GM12878 (cell line): ENCODE measurements at regions not wholly inside any gene's neighbourhood (a gene's known extent, or its start where the extent isn't known, plus 50 kb on each side); places are given as distances from the start of the nearest gene placed in this dataset.

Source experiments
- ATAC-seq: fragments of 200-7000 bp; cut with Tn5 transposase; 3 replicates; pipeline ENCODE4 v1.9.1; 2020; ENCODE audit warnings: mild to moderate bottlenecking, moderate library complexity
- BruUV-seq: library from RNA; stranded (reverse); fragments of 400-500 nt; replicated peaks from 2 replicates; lab custom pipeline; 2021; lab: Mats Ljungman, UMichigan
- CTCF ChIA-PET: fragments of 300-600 bp; sonication (Branson Sonifier 250); formaldehyde crosslinking; extraction: SDS; loops from one replicate; lab custom pipeline; 2021; ENCODE audit warnings: inconsistent platforms; lab: Yijun Ruan, JAX
- POLR2A ChIA-PET: fragments of 350-600 bp; formaldehyde crosslinking; extraction: SDS; loops from one replicate; lab custom pipeline; 2021; ENCODE audit warnings: inconsistent platforms; lab: Charles Lee
- RAD21 ChIA-PET: fragments of 300-600 bp; sonication (Branson Sonifier 250); formaldehyde crosslinking; loops from one replicate; lab custom pipeline; 2023; ENCODE audit warnings: antibody characterized with exemption; ENCODE audit not compliant: unreplicated experiment; lab: Charles Lee
- SMC1A ChIA-PET: fragments of 300-600 bp; sonication (Branson Sonifier 250); formaldehyde crosslinking; loops from one replicate; lab custom pipeline; 2023; ENCODE audit not compliant: unreplicated experiment, uncharacterized antibody; lab: Charles Lee
- DNase-seq: peaks from one replicate; pipeline ENCODE4 v3.0.0-alpha.2; 2011; ENCODE audit warnings: low read depth, low spot score
- FAIRE-seq: peaks from 3 replicates; lab custom pipeline; 2011; peaks lifted over from hg19 to GRCh38; lab: Jason Lieb, UNC
- H2AFZ ChIP-seq: 2 replicates; pipeline ENCODE4 v1.6.0; 2011; ENCODE audit warnings: low read depth, low read length, control low read depth; ENCODE audit not compliant: control insufficient read depth
- H3K27ac ChIP-seq: 2 replicates; pipeline ENCODE4 v1.5.1; 2011; ENCODE audit warnings: control low read depth; ENCODE audit not compliant: control insufficient read depth, insufficient read depth
- H3K27me3 ChIP-seq, 2 experiments: replicated peaks in 1 of 2; 2 replicates each; pipeline versions ENCODE4 v1.6.0 to v1.6.1; 2011; ENCODE audit warnings: low read length in 1 of 2; ENCODE audit not compliant: control insufficient read depth in 2 of 2, insufficient read depth in 2 of 2
- H3K36me3 ChIP-seq, 2 experiments: 2 replicates each; pipeline ENCODE4 v1.5.1; 2011; ENCODE audit warnings: low read length in 1 of 2; ENCODE audit not compliant: control insufficient read depth in 2 of 2, insufficient read depth in 2 of 2
- H3K4me1 ChIP-seq: 2 replicates; pipeline ENCODE4 v1.6.1; 2011; ENCODE audit warnings: mild to moderate bottlenecking, low read length, moderate library complexity, mixed read lengths; ENCODE audit not compliant: control insufficient read depth, insufficient read depth
- H3K4me2 ChIP-seq: 2 replicates; pipeline ENCODE4 v1.6.0; 2011; ENCODE audit warnings: control low read depth; ENCODE audit not compliant: control insufficient read depth, insufficient read depth
- H3K4me3 ChIP-seq: fragments of 200-600 bp; sonication (generic); 2 replicates; pipeline ENCODE4 v1.5.1; 2016
- H3K79me2 ChIP-seq: 2 replicates; pipeline ENCODE4 v1.6.0; 2011; ENCODE audit warnings: low read length; ENCODE audit not compliant: control insufficient read depth, insufficient read depth
- H3K9ac ChIP-seq: 2 replicates; pipeline ENCODE4 v1.8.0; 2011; ENCODE audit warnings: low read length, control low read depth, mixed read lengths; ENCODE audit not compliant: control insufficient read depth, insufficient read depth
- H3K9me3 ChIP-seq: replicated peaks from 3 replicates; pipeline ENCODE4 v1.5.1; 2011; ENCODE audit warnings: mild to moderate bottlenecking, low read length; ENCODE audit not compliant: control insufficient read depth, insufficient read depth
- H4K20me1 ChIP-seq: 2 replicates; pipeline ENCODE4 v1.6.0; 2011; ENCODE audit not compliant: control insufficient read depth, insufficient read depth
- BHLHE40 ChIP-seq, 2 experiments: fragments of 450-650 bp in 1 of 2; IDR thresholded peaks; 2 replicates each; pipeline ENCODE4 v1.6.1; 2011 to 2017; ENCODE audit warnings: low read depth in 2 of 2, borderline replicate concordance in 1 of 2, improper control_type of control experiment in 1 of 2, low read length in 1 of 2, mild to moderate bottlenecking in 1 of 2
- CBFB ChIP-seq: IDR thresholded peaks from 2 replicates; pipeline ENCODE4 v1.6.1; 2016; ENCODE audit warnings: antibody characterized with exemption, low read depth
- CREB1 ChIP-seq: IDR thresholded peaks from 2 replicates; pipeline ENCODE4 v1.6.1; 2012; ENCODE audit warnings: low read depth, mild to moderate bottlenecking, inconsistent platforms
- CREM ChIP-seq: IDR thresholded peaks from 2 replicates; pipeline ENCODE4 v1.6.1; 2014; ENCODE audit warnings: antibody characterized with exemption, low read depth
- ESRRA ChIP-seq: IDR thresholded peaks from 2 replicates; pipeline ENCODE4 v1.6.1; 2012; ENCODE audit warnings: mild to moderate bottlenecking, low read length, improper control_type of control experiment
- JUND ChIP-seq: IDR thresholded peaks from 2 replicates; pipeline ENCODE4 v1.6.1; 2012; ENCODE audit warnings: low read depth, mild to moderate bottlenecking, low read length, improper control_type of control experiment, moderate library complexity
- LARP7 ChIP-seq: fragments of 450-650 bp; IDR thresholded peaks from 2 replicates; pipeline ENCODE4 v1.6.1; 2017; ENCODE audit warnings: mild to moderate bottlenecking
- MTA2 ChIP-seq: fragments of 450-650 bp; IDR thresholded peaks from 2 replicates; pipeline ENCODE4 v1.6.1; 2016; ENCODE audit warnings: low read depth, mild to moderate bottlenecking, moderate library complexity
- MTA3 ChIP-seq: IDR thresholded peaks from 2 replicates; pipeline ENCODE4 v1.6.1; 2012; ENCODE audit warnings: low read length, inconsistent platforms, borderline replicate concordance
- POLR2AphosphoS2 ChIP-seq: IDR thresholded peaks from 2 replicates; pipeline ENCODE4 v1.6.1; 2011; ENCODE audit warnings: low read depth, mild to moderate bottlenecking, low read length, improper control_type of control experiment, moderate library complexity
- SIX5 ChIP-seq: IDR thresholded peaks from 2 replicates; pipeline ENCODE4 v1.6.1; 2011; ENCODE audit warnings: mild to moderate bottlenecking, low read depth, low read length, moderate library complexity; ENCODE audit not compliant: severe bottlenecking
- SRF ChIP-seq, 2 experiments: IDR thresholded peaks; 2 replicates each; pipeline ENCODE4 v1.6.1; 2011; ENCODE audit warnings: low read depth in 2 of 2, low read length in 2 of 2, mild to moderate bottlenecking in 1 of 2, moderate library complexity in 1 of 2
- STAT3 ChIP-seq: IDR thresholded peaks from 2 replicates; pipeline ENCODE4 v1.6.1; 2011; ENCODE audit warnings: low read depth, low read length, improper control_type of control experiment
- SUPT20H ChIP-seq: IDR thresholded peaks from 2 replicates; pipeline ENCODE4 v1.6.1; 2011; ENCODE audit warnings: low read depth, mild to moderate bottlenecking, low read length, moderate library complexity, borderline replicate concordance; ENCODE audit not compliant: control insufficient read depth
- in situ Hi-C: fragments of 300-500 bp; cut with MboI; formaldehyde crosslinking; loops from 9 replicates; pipeline ENCODE4 v1.14.3; 2018; ENCODE audit warnings: mixed read lengths
- intact Hi-C: fragments of 100-400 bp; cut with micrococcal nuclease; formaldehyde crosslinking; loops from one replicate; pipeline ENCODE4 v1.14.2; 2022; ENCODE audit not compliant: unreplicated experiment
- TF ChIP-seq, protein P1 (sequence below): fragments of 450-650 bp; formaldehyde crosslinking; IDR thresholded peaks from 2 replicates; pipeline ENCODE4 v1.4.0; 2022; ENCODE audit warnings: mild to moderate bottlenecking, moderate library complexity
- TF ChIP-seq, protein P2 (sequence below): IDR thresholded peaks from 2 replicates; pipeline ENCODE4 v1.6.1; 2012; ENCODE audit warnings: low read depth, low read length, improper control_type of control experiment
- TF ChIP-seq, protein P3 (sequence below): fragments of 450-650 bp; IDR thresholded peaks from 2 replicates; pipeline ENCODE4 v1.6.1; 2017; ENCODE audit warnings: mild to moderate bottlenecking, moderate library complexity

DNA sequence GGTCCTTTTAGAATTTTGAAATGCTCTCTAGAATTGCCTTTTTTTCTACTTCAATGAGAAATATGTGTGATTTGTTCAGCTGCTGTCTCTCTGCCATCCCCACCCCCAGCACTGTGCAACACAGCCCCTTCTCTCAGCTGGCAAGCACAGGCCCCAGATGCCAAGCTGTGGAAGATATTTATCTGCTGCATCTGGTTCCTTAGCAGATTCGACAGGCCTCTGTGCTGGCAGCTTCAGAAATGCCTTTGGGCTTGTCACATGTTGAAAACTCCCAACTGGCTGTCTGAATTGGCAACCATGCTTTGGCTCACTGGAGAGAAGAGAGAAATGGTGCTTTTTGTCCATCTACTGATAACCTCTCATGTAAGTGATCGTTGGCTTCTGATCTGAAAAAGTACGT lies 206.7 kb upstream of the C1orf87 start (continued):
- TF ChIP-seq, protein P1, sequence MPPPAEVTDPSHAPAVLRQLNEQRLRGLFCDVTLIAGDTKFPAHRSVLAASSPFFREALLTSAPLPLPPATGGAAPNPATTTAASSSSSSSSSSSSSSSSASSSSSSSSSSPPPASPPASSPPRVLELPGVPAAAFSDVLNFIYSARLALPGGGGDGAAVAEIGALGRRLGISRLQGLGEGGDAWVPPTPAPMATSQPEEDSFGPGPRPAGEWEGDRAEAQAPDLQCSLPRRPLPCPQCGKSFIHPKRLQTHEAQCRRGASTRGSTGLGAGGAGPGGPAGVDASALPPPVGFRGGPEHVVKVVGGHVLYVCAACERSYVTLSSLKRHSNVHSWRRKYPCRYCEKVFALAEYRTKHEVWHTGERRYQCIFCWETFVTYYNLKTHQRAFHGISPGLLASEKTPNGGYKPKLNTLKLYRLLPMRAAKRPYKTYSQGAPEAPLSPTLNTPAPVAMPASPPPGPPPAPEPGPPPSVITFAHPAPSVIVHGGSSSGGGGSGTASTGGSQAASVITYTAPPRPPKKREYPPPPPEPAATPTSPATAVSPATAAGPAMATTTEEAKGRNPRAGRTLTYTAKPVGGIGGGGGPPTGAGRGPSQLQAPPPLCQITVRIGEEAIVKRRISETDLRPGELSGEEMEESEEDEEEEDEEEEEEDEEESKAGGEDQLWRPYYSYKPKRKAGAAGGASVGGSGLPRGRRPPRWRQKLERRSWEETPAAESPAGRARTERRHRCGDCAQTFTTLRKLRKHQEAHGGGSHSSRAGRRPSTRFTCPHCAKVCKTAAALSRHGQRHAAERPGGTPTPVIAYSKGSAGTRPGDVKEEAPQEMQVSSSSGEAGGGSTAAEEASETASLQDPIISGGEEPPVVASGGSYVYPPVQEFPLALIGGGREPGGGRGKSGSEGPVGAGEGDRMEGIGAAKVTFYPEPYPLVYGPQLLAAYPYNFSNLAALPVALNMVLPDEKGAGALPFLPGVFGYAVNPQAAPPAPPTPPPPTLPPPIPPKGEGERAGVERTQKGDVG (CRISPR knock-in tag): no peak
- TF ChIP-seq LARP7 (no peak), BHLHE40 (IDR thresholded peaks at IDR 0.05; ENCODE audit: borderline replicate concordance in 1 of 2, low read depth in 2 of 2, low read length in 1 of 2) (no peak)

DNA sequence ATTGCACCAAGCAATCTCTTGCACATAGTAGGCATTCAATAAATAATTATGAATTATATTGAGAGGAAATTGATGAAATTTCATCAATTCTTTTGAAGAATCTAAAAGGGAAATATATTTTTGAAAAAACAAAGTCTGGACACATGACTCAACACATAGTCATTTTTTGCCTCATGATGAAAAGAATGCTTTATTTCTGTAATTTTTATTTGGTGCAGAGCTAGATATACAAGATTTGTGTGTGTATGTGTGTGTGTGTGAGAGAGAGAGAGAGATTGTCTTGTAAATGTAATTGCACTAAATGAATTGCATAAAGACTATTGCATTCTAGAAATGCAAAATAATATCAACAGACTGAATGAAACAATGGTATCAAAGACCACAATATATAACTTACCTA lies 206.2 kb upstream of the C1orf87 start:
- ChIA-PET RAD21 (no interaction called here), POLR2A (no interaction called here), SMC1A (no interaction called here), CTCF (no interaction called here)
- Histone ChIP-seq H3K4me2 (no peak overlapping the region), H2AFZ (no peak overlapping the region), H3K36me3 (no peaks in the 10 kb centered on the region), H3K27me3 (no peaks in the 10 kb centered on the region), H3K9me3 (no peaks in the 10 kb centered on the region), H3K4me3 (no peak overlapping the region), H4K20me1 (no peaks in the 10 kb centered on the region), H3K4me1 (no peaks in the 10 kb centered on the region), H3K27ac (no peak overlapping the region), H3K9ac (no peak overlapping the region), H3K79me2 (no peaks in the 10 kb centered on the region)
- no peak for FAIRE-seq
- in situ Hi-C loops: loop anchor here (10.0 kb wide), 1 partner anchor 485 kb away; no protein-coding TSS in a partner anchor
- no peak for DNase-seq
- no peak for ATAC-seq
- intact Hi-C loops: loop anchor here (10.0 kb wide), 1 partner anchor 765 kb away; no protein-coding TSS in a partner anchor
- TF ChIP-seq JUND: no peak
- no peak for TF ChIP-seq SUPT20H
- no peak for TF ChIP-seq ESRRA
- no peak for TF ChIP-seq CREM
- no peak for TF ChIP-seq CBFB
- TF ChIP-seq, protein P2, sequence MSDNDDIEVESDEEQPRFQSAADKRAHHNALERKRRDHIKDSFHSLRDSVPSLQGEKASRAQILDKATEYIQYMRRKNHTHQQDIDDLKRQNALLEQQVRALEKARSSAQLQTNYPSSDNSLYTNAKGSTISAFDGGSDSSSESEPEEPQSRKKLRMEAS: no peak
- no peak for TF ChIP-seq CREB1
- TF ChIP-seq MTA2: no peak
- TF ChIP-seq STAT3: no peak
- TF ChIP-seq, protein P3, sequence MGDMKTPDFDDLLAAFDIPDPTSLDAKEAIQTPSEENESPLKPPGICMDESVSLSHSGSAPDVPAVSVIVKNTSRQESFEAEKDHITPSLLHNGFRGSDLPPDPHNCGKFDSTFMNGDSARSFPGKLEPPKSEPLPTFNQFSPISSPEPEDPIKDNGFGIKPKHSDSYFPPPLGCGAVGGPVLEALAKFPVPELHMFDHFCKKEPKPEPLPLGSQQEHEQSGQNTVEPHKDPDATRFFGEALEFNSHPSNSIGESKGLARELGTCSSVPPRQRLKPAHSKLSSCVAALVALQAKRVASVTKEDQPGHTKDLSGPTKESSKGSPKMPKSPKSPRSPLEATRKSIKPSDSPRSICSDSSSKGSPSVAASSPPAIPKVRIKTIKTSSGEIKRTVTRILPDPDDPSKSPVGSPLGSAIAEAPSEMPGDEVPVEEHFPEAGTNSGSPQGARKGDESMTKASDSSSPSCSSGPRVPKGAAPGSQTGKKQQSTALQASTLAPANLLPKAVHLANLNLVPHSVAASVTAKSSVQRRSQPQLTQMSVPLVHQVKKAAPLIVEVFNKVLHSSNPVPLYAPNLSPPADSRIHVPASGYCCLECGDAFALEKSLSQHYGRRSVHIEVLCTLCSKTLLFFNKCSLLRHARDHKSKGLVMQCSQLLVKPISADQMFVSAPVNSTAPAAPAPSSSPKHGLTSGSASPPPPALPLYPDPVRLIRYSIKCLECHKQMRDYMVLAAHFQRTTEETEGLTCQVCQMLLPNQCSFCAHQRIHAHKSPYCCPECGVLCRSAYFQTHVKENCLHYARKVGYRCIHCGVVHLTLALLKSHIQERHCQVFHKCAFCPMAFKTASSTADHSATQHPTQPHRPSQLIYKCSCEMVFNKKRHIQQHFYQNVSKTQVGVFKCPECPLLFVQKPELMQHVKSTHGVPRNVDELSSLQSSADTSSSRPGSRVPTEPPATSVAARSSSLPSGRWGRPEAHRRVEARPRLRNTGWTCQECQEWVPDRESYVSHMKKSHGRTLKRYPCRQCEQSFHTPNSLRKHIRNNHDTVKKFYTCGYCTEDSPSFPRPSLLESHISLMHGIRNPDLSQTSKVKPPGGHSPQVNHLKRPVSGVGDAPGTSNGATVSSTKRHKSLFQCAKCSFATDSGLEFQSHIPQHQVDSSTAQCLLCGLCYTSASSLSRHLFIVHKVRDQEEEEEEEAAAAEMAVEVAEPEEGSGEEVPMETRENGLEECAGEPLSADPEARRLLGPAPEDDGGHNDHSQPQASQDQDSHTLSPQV: no peak
- TF ChIP-seq SRF (IDR thresholded peaks at IDR 0.05; ENCODE audit: low read depth in 2 of 2, low read length in 2 of 2): no peak
- no peak for TF ChIP-seq MTA3
- no peak for TF ChIP-seq SIX5
- no peak for TF ChIP-seq POLR2AphosphoS2
- no TSS peak for BruUV-seq
